ENCODE measurements at regions not wholly inside any gene's neighbourhood (a gene's known extent, or its start where the extent isn't known, plus 50 kb on each side); places are given as distances from the start of the nearest gene placed in this dataset.

- TF ChIP-seq CTCF (IDR thresholded peaks at IDR 0.05): no peak
Measured at GRCh38 chr10:78410046-78410965, 376.6 kb downstream of the RPS24 start.

GRCh38 chr10:78411716-78412115 lies 378.1 kb downstream of the RPS24 start:
- Mint-ChIP-seq H3K4me1 (ENCODE audit: unreplicated experiment) (peaks cover 7% of the 10 kb centered on the region), H3K27ac (ENCODE audit: unreplicated experiment) (no peak overlapping the region)
- DNase-seq (ENCODE audit: extremely low spot score, unreplicated experiment): no peak

More at GRCh38 chr10:78410046-78410965, 376.6 kb downstream of the RPS24 start:
- Mint-ChIP-seq H3K27me3 (ENCODE audit: unreplicated experiment) (peaks cover 29% of the 10 kb centered on the region), H3K36me3 (ENCODE audit: unreplicated experiment) (no peaks in the 10 kb centered on the region), H3K9me3 (ENCODE audit: unreplicated experiment) (no peaks in the 10 kb centered on the region), H3K4me3 (ENCODE audit: unreplicated experiment) (no peak overlapping the region), H3K27ac (ENCODE audit: unreplicated experiment) (no peak overlapping the region), H3K4me1 (ENCODE audit: unreplicated experiment) (peaks cover 12% of the 10 kb centered on the region)
- no peak for DNase-seq (ENCODE audit: extremely low spot score, unreplicated experiment)

GRCh38 chr10:78412605-78413004 lies 378.9 kb downstream of the RPS24 start:
- Mint-ChIP-seq H3K27me3 (ENCODE audit: unreplicated experiment) (peaks cover 21% of the 10 kb centered on the region), H3K4me1 (ENCODE audit: unreplicated experiment) (no peaks in the 10 kb centered on the region), H3K9me3 (ENCODE audit: unreplicated experiment) (no peaks in the 10 kb centered on the region), H3K27ac (ENCODE audit: unreplicated experiment) (no peak overlapping the region), H3K4me3 (ENCODE audit: unreplicated experiment) (no peak overlapping the region), H3K36me3 (ENCODE audit: unreplicated experiment) (no peaks in the 10 kb centered on the region)
- DNase-seq (ENCODE audit: extremely low spot score, unreplicated experiment): no peak
- TF ChIP-seq CTCF (IDR thresholded peaks at IDR 0.05): no peak

More at GRCh38 chr10:78411716-78412115, 378.1 kb downstream of the RPS24 start:
- H3K36me3 Mint-ChIP-seq (ENCODE audit: unreplicated experiment): no peaks in the 10 kb centered on the region
- no peaks in the 10 kb centered on the region for H3K9me3 Mint-ChIP-seq (ENCODE audit: unreplicated experiment)
- TF ChIP-seq CTCF (IDR thresholded peaks at IDR 0.05): no peak
- peaks cover 26% of the 10 kb centered on the region for H3K27me3 Mint-ChIP-seq (ENCODE audit: unreplicated experiment)
- H3K4me3 Mint-ChIP-seq (ENCODE audit: unreplicated experiment): no peak overlapping the region

GRCh38 chr10:78413076-78414055 lies 379.7 kb downstream of the RPS24 start:
- no peaks in the 10 kb centered on the region for H3K36me3 Mint-ChIP-seq (ENCODE audit: unreplicated experiment)
- H3K4me3 Mint-ChIP-seq (ENCODE audit: unreplicated experiment): no peak overlapping the region
- H3K4me1 Mint-ChIP-seq (ENCODE audit: unreplicated experiment): no peaks in the 10 kb centered on the region
- no peak for TF ChIP-seq CTCF (IDR thresholded peaks at IDR 0.05)
- DNase-seq (ENCODE audit: extremely low spot score, unreplicated experiment): peak; percentile 82
- H3K27ac Mint-ChIP-seq (ENCODE audit: unreplicated experiment): no peak overlapping the region
- no peaks in the 10 kb centered on the region for H3K9me3 Mint-ChIP-seq (ENCODE audit: unreplicated experiment)
- H3K27me3 Mint-ChIP-seq (ENCODE audit: unreplicated experiment): peaks cover 18% of the 10 kb centered on the region
